Activated CD8-positive, alpha-beta memory T cell treated with anti-CD3 and anti-CD28 coated beads, Interleukin-2, amount 50 U/mL, for 24 hours (primary cell): ENCODE measurements at regions not wholly inside any gene's neighbourhood (a gene's known extent, or its start where the extent isn't known, plus 50 kb on each side); places are given as distances from the start of the nearest gene placed in this dataset.
"Not testable (repeated sequence)": the region's sequence is repeated elsewhere in the genome, so short reads cannot be mapped to it uniquely, and the experiment has no call there.

Source experiments
- DNase-seq: peaks from one replicate; pipeline ENCODE4 v3.0.0-alpha.2; 2020; ENCODE audit errors: extremely low read depth

DNA sequence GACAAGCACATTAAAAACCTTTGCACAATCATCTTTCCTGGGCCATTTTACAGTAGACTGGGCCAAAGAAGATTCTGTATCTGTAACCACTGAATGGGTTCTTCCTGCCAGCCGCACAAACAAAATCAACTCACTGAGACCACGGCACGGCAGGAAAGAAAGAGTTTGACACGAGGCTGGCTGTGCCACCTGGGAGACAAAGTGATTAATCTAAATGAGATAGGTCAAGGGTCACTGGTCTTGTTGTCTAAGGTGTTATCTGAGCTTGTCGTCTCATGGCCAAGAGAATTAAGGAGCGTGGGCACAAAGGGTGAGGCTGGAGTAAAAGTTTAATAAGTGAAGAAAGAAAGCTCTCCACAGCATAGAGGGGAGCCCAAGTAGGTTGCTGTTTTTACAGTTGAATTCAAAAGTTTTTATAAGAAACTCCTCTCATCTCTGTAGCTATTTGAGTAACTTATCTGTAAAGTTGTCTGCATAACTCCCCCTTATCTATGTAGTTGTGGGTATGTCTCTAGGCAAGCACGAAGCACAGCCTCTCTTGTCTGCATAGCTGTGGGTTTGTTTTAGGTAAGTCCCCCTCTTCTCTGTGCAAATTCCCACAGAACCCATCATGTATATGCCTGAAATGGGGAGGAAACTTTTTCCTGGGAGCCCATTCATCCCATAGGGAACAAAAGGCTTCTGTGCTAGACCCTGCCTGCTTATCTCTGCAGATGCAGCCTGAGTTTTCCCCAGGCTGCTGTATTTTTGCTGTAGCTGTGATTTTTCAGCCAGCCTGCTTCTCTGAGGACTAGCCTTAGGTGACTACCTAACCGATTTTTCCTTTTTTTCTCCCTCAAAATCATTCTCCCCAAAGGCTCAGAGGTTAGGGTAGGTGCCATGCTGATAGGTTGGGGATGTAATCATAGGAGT lies 1314.6 kb upstream of the TMEM132C start:
- no peak for DNase-seq

DNA sequence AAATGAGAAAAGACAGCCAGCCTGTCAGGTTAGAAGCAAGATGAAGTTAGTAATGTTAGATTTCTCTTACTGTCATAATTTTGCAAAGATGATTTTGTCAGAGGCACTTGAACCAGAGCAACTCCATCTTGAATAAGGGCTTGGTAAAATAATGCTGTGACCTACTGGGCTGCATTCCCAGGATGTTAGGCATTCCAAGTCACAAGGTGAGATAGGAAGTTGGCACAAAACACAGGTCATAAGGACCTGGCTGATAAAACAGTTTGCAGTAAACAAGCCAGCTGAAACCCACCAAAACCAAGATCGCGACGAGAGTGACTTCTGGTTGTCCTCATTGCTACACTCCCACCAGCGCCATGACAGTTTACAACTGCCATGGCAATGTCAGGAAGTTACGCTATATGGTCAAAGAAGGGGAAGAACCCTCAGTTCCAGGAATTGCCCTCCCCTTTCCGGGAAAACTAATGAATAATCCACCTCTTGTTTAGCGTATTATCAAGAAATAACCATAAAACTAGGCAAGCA lies 1313.5 kb upstream of the TMEM132C start:
- no peak for DNase-seq

DNA sequence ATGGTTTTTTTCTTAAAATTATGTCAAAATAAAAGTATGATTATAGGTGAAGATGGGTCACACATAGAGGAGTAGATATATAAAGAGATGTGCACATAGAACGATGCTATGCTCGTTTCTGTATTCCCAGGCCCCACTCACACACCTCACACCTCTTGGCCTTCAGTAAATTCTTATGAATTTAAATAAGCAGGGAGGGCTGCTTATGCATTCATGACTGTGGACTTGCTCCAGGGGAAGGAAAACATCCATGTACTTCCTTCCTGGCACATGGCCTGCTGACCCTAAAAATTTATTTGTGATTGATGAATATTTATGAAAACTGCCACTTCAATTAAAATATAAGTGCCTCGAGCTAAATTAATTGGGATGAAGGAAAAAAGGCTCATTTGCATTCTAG lies 1306.7 kb upstream of the TMEM132C start:
- no peak for DNase-seq

DNA sequence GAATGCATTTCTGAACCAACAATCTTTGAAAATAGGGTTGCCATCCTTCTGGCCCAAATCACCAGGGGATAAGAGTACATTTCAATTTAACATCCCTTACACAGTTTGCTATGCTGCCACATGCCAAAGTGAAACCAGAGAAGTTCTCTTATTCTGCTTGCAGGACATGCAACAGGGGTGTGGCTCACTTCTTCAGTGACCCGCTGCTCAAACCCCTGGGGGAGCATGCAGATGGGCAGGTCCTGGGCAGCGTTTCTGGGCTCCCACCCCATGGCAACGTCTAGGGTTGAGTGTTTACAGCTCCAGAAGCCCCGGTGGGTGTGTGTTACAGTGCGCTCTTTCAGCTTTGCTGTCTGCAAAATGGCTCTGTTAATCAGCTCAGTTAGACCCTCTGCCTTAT lies 1306.3 kb upstream of the TMEM132C start:
- DNase-seq: no peak

DNA sequence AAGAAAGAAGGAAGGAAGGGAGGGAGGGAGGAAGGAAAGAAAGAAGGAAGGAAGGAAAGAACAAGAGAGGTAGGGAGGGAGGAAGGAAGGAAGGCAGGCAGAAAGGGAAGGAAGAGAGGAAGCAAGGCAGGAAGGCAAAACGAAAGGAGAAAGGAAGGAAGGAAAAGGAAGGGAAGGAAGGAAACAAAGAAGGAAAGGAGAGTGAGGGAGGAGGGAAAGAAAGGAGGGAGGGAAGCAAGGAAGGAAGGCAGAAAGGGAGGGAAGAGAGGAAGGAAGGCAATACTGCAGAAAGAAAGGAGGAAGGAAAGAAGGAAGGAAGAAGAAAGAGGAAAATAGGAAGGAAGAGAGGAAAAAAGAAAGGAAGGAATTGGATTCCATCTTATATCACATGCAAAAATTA lies 1303.1 kb upstream of the TMEM132C start:
- no peak for DNase-seq

DNA sequence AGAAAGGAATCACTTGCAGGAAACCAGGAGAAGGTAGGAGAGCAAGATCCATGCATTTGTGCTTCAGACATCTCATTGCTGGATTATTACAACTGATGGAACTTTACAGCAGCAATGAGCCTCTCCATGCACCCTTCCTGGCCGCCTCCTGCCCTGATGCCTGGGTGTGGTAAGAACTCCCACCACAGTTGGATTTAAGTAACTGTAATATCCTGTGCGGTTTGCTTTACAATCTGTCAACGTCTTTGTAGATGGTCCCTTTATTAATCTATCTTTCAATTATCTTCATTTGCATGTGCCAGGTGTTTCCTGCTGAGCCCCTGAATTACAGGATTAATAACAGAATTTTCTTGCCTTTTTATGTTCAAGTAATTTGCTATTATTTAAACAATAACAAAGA lies 1300.5 kb upstream of the TMEM132C start:
- no peak for DNase-seq

DNA sequence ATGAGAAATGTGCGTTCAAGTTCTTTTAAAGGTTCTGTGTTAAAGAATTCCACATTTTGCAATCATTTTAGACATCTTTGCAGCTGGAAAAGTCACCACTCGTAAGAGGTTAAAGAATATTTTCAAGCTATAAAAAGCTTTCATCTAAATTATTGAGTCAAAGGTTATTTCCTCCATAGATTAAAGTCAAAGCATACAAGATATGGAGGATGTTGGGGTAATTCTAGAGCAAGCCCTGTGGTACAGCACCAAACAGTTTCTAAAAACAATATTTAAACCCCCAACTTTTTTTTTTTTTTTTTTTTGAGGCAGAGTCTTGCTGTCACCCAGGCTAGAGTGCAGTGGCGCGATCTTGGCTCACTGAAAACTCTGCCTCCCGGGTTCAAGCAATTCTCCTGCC lies 1299.8 kb upstream of the TMEM132C start:
- DNase-seq: no peak

DNA sequence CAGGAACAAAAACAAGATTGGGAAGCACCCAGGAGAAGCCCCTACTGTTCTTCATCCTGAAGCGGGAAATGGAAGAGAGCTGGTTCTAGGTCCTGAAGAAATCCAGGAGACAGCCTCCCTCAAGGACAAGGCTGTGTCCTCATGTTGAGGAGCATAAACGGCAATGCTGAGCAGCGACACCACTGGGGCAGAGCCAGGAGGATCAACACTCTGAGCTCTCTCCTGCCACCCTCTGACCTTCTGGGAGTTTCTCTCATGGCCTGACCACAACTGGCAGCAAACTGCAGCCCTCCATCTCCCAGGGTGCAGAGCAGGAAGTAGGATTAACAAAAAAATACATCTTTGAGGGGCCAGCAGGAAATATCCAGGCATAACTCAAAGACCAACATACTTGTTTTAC lies 1292.2 kb upstream of the TMEM132C start:
- DNase-seq: no peak

DNA sequence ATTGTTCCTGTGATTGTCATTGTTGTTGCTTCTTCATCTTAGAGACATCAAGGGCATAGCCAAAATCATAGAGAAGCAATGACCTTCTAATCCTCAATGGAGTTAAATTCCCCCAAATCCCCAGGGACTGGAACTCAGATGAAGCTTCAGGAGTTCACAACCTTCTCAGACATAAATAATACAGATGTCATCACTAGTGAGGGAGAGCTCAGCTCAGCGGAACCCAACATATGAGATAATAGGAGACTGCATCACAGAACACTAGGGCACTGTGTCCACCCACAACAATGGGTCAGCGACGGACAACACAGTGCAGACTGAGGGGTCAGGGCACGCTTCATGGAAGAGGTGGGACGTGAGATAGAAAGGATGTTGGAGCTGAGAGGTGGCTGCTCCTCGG lies 1290.4 kb upstream of the TMEM132C start:
- DNase-seq: no peak

DNA sequence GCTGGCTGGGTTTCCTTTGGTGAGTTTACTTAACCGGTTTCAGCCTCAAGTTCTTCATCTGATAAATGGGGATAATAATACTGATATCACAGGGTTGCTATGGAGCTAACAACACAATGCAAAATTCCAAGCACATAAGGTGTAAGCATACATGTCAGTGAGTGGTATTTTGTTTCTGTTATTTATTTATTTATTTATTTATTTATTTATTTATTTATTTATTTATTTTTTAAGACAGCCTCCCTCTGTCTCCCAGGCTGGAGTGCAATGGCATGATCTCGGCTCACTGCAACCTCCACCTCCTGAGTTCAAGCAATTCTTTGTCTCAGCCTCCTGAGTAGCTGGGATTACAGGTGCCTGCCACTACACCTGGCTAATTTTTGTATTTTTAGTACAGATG lies 1287.4 kb upstream of the TMEM132C start:
- not testable (repeated sequence) for DNase-seq

DNA sequence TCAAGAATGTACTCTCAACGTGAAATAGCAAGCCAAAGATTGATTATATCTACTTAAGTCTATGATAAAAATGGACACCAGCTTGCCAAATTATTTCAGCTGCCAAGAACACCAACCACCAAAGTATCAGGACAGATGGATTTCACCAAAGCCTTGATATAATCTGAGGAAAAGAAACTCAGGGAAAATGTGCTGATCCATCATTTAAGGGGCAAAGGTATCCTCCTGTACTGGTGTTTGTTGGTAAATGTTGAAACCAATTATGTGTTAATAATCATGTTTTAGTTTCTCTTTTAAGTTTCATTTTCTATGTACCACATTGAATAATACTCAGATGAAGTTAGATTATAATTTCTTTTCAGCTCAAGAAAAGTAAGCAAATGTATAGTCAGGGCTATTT lies 1284.3 kb upstream of the TMEM132C start:
- no peak for DNase-seq

DNA sequence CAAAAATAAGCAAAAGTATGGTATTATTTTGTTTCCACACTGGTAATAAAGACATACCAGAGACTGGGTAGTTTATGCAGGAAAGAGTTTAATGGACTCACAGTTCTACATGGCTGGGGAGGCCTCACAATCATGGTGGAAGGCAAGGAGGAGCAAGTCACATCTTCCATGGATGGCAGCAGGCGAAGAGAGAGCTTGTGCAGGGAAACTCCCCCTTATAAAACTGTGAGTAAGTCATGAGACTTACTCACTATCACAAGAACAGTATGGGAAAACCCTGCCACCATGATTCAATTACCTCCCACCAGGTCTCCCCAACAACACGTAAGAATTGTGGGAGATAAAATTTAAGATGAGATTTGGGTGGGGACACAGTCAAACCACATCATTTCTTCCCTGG lies 1283.2 kb upstream of the TMEM132C start:
- DNase-seq: not testable (repeated sequence)

DNA sequence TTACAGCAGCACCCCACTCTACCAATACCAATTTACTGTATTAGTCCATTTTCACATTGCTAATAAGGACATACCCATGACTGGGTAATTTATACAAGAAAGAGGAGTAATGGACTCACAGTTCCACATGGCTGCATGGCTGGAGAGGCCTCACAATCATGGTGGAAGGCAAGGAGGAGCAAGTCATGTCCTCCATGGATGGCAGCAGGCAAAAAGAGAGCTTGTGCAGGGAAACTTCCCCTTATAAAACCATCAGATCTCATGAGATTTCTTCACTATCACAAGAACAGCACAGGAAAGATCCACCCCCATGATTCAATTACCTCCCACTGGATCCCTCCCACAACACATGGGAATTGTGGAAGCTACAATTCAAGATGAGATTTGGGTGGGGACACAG lies 1281.3 kb upstream of the TMEM132C start:
- not testable (repeated sequence) for DNase-seq

DNA sequence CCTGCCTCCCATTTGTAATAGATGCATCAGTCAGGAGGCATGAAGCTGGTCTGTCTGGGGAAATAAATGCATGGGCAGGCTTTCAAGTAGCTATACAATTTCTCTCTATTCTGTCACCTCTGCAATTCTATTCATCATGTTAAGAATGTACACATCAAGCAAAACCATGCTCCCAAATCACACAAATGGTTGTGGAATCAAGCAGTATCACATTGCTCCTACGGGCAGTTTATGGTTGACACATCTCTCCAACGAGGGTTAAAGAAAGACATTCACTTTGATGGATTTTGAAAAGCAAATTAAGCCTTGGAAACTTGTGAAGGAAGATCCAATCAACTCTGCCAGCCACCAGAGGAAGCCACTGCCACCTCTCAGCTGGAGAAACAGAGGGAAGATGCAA lies 1277.4 kb upstream of the TMEM132C start:
- no peak for DNase-seq

DNA sequence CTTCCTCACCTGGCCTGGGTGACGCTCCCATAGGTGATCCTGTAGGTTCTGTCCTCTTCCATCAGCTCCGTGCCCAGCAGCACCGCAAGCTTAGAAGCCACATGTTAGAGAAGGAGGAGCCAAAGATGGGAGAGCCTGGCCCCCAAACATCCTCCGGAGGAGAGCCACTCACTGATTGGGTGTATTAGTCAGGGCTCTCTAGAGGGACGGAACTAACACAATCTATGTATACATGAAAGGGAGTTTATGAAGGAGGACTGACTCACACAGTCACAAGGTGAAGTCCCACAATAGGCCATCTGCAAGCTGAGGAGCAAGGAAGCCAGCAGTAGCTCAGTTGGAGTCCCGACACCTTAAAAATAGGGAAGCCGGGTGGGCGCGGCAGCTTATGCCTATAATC lies 1273.1 kb upstream of the TMEM132C start:
- no peak for DNase-seq

DNA sequence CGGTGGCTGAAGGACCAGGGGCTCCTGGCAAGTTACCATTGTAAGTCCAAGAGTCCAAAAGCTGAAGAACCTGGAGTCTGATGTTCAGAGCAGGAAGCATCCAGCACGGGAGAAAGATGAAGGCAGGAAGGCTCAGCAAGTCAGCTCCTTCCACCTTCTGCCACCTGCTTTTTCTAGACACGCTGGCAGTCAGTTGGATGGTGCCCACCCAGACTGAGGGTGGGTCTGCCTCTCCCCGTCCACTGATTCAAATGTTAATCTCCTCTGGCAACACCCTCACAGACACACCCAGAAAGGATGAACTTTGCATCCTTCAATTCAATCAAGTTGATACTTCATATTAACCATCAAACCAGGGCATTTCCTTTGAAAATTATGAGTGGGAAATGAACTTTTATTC lies 1272.4 kb upstream of the TMEM132C start:
- no peak for DNase-seq

DNA sequence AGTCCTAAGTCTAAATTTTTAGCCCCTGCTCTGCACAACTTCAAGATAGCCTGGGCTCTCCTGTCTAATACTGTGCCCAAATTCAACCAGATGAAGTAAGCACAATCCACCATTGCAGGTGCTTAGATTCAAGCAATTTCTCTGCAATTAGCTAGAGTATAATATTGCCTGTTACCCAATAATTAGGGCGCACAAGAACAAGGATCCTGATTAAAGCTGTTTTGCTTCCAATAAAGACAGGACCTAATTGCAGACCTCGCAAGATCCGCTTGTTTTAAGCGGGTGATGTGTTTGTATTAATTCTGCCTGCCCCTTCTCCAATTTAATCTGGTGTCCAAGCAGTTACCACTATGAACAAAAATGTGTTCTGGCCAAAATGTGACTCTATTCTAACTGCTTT lies 1268.9 kb upstream of the TMEM132C start:
- DNase-seq: no peak

DNA sequence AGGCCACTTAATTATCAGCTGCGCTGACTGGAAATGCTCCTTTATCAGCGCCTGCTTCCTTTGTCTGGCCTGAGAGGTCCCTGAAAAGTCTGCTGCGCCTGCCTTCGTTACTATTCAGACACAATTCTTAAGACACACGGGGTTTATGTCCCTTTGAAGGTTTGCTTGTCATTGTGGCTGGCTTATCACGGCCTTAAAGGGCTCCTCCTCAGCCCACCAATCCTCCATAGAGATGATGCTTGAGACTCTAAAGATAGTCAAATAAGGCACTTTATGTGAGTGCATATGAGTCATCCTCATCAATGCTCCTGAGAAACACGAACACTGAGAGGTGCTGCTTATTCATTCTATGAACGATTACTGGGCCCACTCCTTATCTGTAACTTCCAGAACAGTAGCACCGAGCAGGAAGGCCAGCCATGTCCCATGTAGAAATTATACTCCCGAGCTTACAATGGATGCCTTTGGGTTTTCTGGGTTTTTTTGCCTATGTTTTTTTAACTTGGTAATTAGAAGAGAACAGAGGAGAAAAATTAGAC lies 1268.2 kb upstream of the TMEM132C start:
- DNase-seq: no peak

DNA sequence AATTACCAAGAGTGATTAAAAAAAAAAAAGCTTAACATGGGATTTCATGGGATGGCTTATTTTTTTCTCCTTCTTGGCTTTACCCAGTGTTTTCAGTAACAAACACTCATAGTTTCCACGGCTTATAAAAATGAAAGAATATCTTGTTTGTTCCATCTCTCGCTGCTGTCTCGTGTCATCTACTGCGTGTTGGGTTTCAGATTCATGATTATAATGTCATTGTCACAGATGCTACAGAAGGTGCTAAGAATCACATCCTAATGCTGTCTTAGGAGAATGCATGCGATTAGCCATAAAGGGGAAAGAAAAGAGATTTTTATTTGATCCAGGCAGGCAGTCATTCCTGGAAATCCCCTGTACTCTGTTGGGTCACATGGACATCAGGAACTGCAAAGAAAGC lies 1267.6 kb upstream of the TMEM132C start:
- no peak for DNase-seq

DNA sequence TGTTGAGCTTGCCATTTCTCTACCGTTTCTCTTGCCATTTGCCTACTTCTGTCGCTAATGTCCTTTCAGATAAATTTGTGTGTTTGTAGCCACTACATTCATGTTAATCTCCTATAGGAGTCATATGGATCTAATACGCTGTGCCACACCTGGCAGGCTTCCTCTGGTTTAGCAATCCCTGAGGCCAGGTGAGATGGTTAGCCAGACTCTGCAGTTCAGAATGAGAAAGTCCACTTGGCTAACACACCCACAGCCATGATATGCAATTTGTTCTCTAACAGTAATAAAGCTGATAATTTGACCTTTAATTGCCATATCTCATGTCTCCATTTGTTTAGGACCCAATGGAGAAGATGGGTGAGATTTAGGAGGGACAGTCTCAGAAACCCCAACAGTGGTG lies 1261.6 kb upstream of the TMEM132C start:
- DNase-seq: no peak

DNA sequence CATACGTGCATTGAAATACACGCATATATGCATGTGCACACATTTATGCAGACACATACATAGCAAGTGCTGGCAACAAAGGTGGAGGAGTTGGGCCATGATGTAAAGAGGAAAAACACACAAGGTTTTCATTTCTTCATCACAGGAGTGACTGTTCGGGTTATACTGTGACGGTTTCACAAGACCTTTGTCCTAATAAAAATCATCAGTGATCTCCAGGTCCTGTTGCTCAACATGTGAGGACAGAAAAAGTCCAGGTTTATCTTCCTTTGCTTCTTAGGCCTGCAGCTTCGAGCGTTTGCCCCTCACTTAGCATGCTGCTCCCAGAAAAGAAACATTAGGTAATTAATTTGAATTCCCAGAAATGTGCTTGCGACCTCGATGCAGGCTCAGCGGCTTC lies 1260.0 kb upstream of the TMEM132C start:
- DNase-seq: no peak

DNA sequence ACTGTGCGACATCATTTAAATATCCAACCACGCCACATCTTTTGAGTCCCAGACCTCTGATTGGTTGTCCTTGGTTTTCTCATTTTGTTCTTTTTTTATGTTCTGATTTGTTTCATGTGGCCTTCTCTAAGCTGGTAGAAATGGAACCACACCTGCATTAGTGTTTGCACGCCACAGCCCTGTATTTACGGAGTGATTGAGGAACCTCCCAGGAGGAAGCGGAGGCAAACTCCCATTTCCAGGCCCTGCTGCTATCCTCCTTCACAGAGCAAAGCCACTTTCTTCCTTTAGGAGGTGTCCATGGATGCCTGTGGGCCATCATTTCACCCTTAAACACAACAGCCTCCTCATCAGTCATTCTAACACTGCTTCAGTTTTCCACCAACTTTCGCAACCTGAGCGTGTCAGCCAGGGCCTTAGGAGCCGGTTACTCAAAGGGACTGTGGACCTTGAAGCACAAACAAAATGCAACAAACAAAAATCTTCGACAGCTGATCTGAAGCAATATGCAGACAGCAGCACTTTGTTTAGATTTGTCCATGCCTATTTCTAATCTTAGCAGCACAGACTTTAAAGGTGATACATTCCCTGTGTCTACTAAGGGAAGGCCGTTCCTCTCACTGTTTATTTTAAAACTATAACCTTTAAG lies 1258.1 kb upstream of the TMEM132C start:
- DNase-seq: no peak

DNA sequence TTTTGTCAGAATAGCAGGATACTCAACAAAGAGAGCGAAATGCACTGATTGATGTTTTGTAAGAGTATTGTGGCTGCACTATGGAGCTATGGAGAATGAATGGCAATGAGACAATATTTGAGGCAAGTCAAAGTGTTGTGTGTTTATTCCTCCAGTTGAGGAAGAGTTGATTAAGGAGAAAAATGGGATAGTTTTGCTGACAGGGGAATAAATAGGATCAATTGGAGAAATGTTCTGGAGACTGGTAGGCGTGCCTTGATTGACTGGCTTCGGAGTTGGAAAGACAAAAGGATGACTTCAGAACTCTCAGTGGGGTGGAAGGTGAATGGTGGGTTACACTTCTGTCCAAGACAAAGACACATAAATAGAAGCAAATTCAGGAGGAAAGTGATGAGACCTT lies 1254.9 kb upstream of the TMEM132C start:
- no peak for DNase-seq
